HG03575 (cell line): ENCODE measurements at regions not wholly inside any gene's neighbourhood (a gene's known extent, or its start where the extent isn't known, plus 50 kb on each side); places are given as distances from the start of the nearest gene placed in this dataset.

Experiments used
- ATAC-seq: cut with Tn5 transposase; IDR thresholded peaks from one replicate; pipeline ENCODE4 v1.9.1; 2021; ENCODE audit not compliant: unreplicated experiment, insufficient number of reproducible peaks, low FRiP score; ENCODE audit errors: extremely low read depth

- no peak for ATAC-seq
Measured at GRCh38 chr10:44030738-44031137, 354.2 kb downstream of the CXCL12 start.

- peak; percentile 62 for ATAC-seq
Measured at GRCh38 chr10:44030132-44030531, 354.8 kb downstream of the CXCL12 start.

- no peak for ATAC-seq
Measured at GRCh38 chr10:44028384-44029137, 356.3 kb downstream of the CXCL12 start.

- no peak for ATAC-seq
Measured at GRCh38 chr10:44024356-44025116, 360.4 kb downstream of the CXCL12 start.

GRCh38 chr10:44023517-44023916 lies 361.4 kb downstream of the CXCL12 start:
- ATAC-seq: no peak

GRCh38 chr10:44022203-44022602 lies 362.7 kb downstream of the CXCL12 start:
- no peak for ATAC-seq

GRCh38 chr10:44020322-44021111 lies 364.4 kb downstream of the CXCL12 start:
- ATAC-seq: no peak

- no peak for ATAC-seq
Measured at GRCh38 chr10:44017483-44018145, 367.3 kb downstream of the CXCL12 start.

- no peak for ATAC-seq
Measured at GRCh38 chr10:44016589-44017482, 368.1 kb downstream of the CXCL12 start.

- ATAC-seq: no peak
Measured at GRCh38 chr10:44015702-44016500, 367.2 kb upstream of the ZNF32 start.

- no peak for ATAC-seq
Measured at GRCh38 chr10:44014644-44015250, 366.1 kb upstream of the ZNF32 start.

GRCh38 chr10:44013981-44014380 lies 365.3 kb upstream of the ZNF32 start:
- ATAC-seq: no peak

- no peak for ATAC-seq
Measured at GRCh38 chr10:44012921-44013320, 364.2 kb upstream of the ZNF32 start.

GRCh38 chr10:44011603-44011981 lies 362.9 kb upstream of the ZNF32 start:
- no peak for ATAC-seq

GRCh38 chr10:44010873-44011602 lies 362.4 kb upstream of the ZNF32 start:
- ATAC-seq: peak; percentile 81

- no peak for ATAC-seq
Measured at GRCh38 chr10:44009891-44010632, 361.4 kb upstream of the ZNF32 start.
